ENCODE measurements at regions not wholly inside any gene's neighbourhood (a gene's known extent, or its start where the extent isn't known, plus 50 kb on each side); places are given as distances from the start of the nearest gene placed in this dataset.
"Not testable (repeated sequence)": the region's sequence is repeated elsewhere in the genome, so short reads cannot be mapped to it uniquely, and the experiment has no call there.

GRCh38 chr9:32209164-32209563 is 175.3 kb upstream of the ACO1 start:
- POLR2A ChIA-PET (ENCODE audit: unreplicated experiment); H2BK15ac ChIP-seq (ENCODE audit: low read depth, low read length); H4K5ac ChIP-seq (ENCODE audit: low read depth, low read length); CTCF ChIA-PET; H3K4me2 ChIP-seq (ENCODE audit: low read depth, low read length); H2BK120ac ChIP-seq (ENCODE audit: low read depth, low read length); intact Hi-C loops (cut with micrococcal nuclease); BruUV-seq (replicated peaks); H3K27me3 ChIP-seq (ENCODE audit: control insufficient read depth, insufficient read depth, low read length); H3K36me3 ChIP-seq (ENCODE audit: control insufficient read depth, insufficient read depth, low read length); H3K9me1 ChIP-seq (ENCODE audit: insufficient read depth, low read length); DNase-seq; H3K18ac ChIP-seq (ENCODE audit: low read depth, low read length); H2AFZ ChIP-seq (replicated peaks; ENCODE audit: low read length, poor library complexity); H4K8ac ChIP-seq (ENCODE audit: low read depth in 2 of 2, low read length in 2 of 2); ATAC-seq (ENCODE audit: low read depth); H3K9ac ChIP-seq (ENCODE audit: low read depth, low read length); H3K27ac ChIP-seq (ENCODE audit: insufficient read depth, low read length); H3K79me1 ChIP-seq (ENCODE audit: low read depth in 1 of 2, low read length in 2 of 2); H3K9me3 ChIP-seq (ENCODE audit: control insufficient read depth, insufficient read depth, low read length); dilution Hi-C loops (cut with HindIII; ENCODE audit: low sequenced_read_pairs, unreplicated experiment); H3K4ac ChIP-seq (ENCODE audit: low read depth, low read length); H2BK20ac ChIP-seq (ENCODE audit: low read depth, low read length); H4K20me1 ChIP-seq (ENCODE audit: insufficient read depth, low read length); H2AK5ac ChIP-seq (ENCODE audit: low read depth, low read length); H2AK9ac ChIP-seq (replicated peaks; ENCODE audit: low read depth, low read length, poor library complexity); H4K91ac ChIP-seq (ENCODE audit: insufficient read depth, low read depth, low read length); H3K56ac ChIP-seq (ENCODE audit: extremely low read depth, insufficient read depth, low read length); H3K4me3 ChIP-seq (ENCODE audit: insufficient read depth, low read depth, low read length); H2BK5ac ChIP-seq (ENCODE audit: low read depth, low read length, poor library complexity, severe bottlenecking); H3K14ac ChIP-seq (replicated peaks; ENCODE audit: low read depth, low read length); in situ Hi-C loops (cut with MboI; ENCODE audit: low sequenced_read_pairs); H3K4me1 ChIP-seq (ENCODE audit: control insufficient read depth, insufficient read depth, low read length); H3K23ac ChIP-seq (ENCODE audit: low read depth, low read length): not testable (repeated sequence)
- WGBS, 2 experiments (ENCODE audit: extremely low coverage in 2 of 2, insufficient read length in 1 of 2) = no CpG with 5 or more reads among the region's 3 CpGs
